ENCODE measurements at regions not wholly inside any gene's neighbourhood (a gene's known extent, or its start where the extent isn't known, plus 50 kb on each side); places are given as distances from the start of the nearest gene placed in this dataset.

DNA sequence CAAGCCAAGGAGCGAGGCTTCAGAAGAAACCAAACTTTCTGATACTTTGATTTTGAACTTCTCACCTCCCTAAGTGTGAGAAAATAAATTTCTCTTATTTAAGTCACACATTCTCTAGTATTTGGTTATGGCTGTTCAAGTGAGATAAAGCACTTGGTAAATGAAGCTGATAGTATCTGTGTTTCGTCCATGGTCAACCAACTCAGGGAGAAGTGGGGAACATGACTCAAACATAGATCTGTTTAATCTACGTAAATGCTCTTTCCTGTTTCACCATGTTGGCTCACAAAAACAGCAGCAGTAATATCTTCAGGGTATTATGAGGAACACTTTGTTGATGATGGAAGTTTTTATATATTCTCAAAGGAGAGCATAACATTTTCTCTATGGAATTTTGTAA lies 2167.2 kb upstream of the C9orf72 start:
- H3K9me2 ChIP-seq (replicated peaks; ENCODE audit: low read depth, low read length): no peaks in the 10 kb centered on the region
- H3K4me1 ChIP-seq (ENCODE audit: insufficient read depth, low read length, poor library complexity, severe bottlenecking): no peaks in the 10 kb centered on the region
- no peaks in the 10 kb centered on the region for H3K9me3 ChIP-seq (ENCODE audit: insufficient read depth, low read depth, low read length)
- no peak overlapping the region for H3K4me3 ChIP-seq (ENCODE audit: low read length, poor library complexity, severe bottlenecking)
- H3F3A ChIP-seq (ENCODE audit: low read depth): no peaks in the 10 kb centered on the region
- H4K20me1 ChIP-seq (ENCODE audit: insufficient read depth, low read length, poor library complexity, severe bottlenecking): no peaks in the 10 kb centered on the region
- no peak overlapping the region for H2AFZ ChIP-seq (ENCODE audit: low read length)
- H3K27me3 ChIP-seq (ENCODE audit: insufficient read depth, low read length, poor library complexity, severe bottlenecking): no peaks in the 10 kb centered on the region
- TF ChIP-seq EZH2phosphoT487 (IDR thresholded peaks at IDR 0.05; ENCODE audit: borderline replicate concordance): no peak
- TF ChIP-seq, protein P1, sequence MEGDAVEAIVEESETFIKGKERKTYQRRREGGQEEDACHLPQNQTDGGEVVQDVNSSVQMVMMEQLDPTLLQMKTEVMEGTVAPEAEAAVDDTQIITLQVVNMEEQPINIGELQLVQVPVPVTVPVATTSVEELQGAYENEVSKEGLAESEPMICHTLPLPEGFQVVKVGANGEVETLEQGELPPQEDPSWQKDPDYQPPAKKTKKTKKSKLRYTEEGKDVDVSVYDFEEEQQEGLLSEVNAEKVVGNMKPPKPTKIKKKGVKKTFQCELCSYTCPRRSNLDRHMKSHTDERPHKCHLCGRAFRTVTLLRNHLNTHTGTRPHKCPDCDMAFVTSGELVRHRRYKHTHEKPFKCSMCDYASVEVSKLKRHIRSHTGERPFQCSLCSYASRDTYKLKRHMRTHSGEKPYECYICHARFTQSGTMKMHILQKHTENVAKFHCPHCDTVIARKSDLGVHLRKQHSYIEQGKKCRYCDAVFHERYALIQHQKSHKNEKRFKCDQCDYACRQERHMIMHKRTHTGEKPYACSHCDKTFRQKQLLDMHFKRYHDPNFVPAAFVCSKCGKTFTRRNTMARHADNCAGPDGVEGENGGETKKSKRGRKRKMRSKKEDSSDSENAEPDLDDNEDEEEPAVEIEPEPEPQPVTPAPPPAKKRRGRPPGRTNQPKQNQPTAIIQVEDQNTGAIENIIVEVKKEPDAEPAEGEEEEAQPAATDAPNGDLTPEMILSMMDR (conservative IDR thresholded peaks at IDR 0.05; ENCODE audit: low read length): no peak
- no peaks in the 10 kb centered on the region for H3K36me3 ChIP-seq (ENCODE audit: insufficient read depth, low read length)
- no peak overlapping the region for H3K9ac ChIP-seq (ENCODE audit: low read depth, low read length, poor library complexity, severe bottlenecking)
- no peaks in the 10 kb centered on the region for H3K79me2 ChIP-seq (ENCODE audit: insufficient read depth, low read length)
- no peak overlapping the region for H3K4me2 ChIP-seq (ENCODE audit: low read depth, low read length, poor library complexity, severe bottlenecking)

DNA sequence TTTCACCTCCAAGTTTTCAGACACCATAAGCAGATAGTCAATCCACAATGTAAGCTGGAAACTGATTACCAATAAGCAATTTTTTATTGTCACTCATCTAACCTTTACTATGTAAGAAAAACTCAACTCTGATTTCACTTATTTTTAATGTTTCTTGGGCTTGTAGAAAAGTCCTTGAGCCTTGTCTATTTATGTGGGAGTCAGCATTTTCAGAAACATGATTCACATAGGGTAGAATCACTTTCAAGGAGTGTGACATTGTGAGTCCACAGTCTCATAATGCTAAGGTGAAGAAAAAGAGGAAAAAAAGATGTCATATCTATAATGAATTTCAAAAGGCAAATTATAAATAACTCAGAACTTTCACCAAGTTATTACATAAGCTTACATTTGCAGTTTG lies 2167.9 kb upstream of the C9orf72 start:
- H3K4me3 ChIP-seq (ENCODE audit: low read length, poor library complexity, severe bottlenecking): no peak overlapping the region
- H3K79me2 ChIP-seq (ENCODE audit: insufficient read depth, low read length): no peaks in the 10 kb centered on the region
- TF ChIP-seq, protein P1 (conservative IDR thresholded peaks at IDR 0.05; ENCODE audit: low read length): no peak
- TF ChIP-seq EZH2phosphoT487 (IDR thresholded peaks at IDR 0.05; ENCODE audit: borderline replicate concordance): no peak
- no peaks in the 10 kb centered on the region for H3K4me1 ChIP-seq (ENCODE audit: insufficient read depth, low read length, poor library complexity, severe bottlenecking)
- no peak overlapping the region for H2AFZ ChIP-seq (ENCODE audit: low read length)
- H3K36me3 ChIP-seq (ENCODE audit: insufficient read depth, low read length): no peaks in the 10 kb centered on the region
- H3K9ac ChIP-seq (ENCODE audit: low read depth, low read length, poor library complexity, severe bottlenecking): no peak overlapping the region
- H4K20me1 ChIP-seq (ENCODE audit: insufficient read depth, low read length, poor library complexity, severe bottlenecking): no peaks in the 10 kb centered on the region
- H3F3A ChIP-seq (ENCODE audit: low read depth): no peaks in the 10 kb centered on the region
- no peak overlapping the region for H3K4me2 ChIP-seq (ENCODE audit: low read depth, low read length, poor library complexity, severe bottlenecking)
- H3K9me2 ChIP-seq (replicated peaks; ENCODE audit: low read depth, low read length): no peaks in the 10 kb centered on the region
- no peaks in the 10 kb centered on the region for H3K9me3 ChIP-seq (ENCODE audit: insufficient read depth, low read depth, low read length)
- no peaks in the 10 kb centered on the region for H3K27me3 ChIP-seq (ENCODE audit: insufficient read depth, low read length, poor library complexity, severe bottlenecking)

DNA sequence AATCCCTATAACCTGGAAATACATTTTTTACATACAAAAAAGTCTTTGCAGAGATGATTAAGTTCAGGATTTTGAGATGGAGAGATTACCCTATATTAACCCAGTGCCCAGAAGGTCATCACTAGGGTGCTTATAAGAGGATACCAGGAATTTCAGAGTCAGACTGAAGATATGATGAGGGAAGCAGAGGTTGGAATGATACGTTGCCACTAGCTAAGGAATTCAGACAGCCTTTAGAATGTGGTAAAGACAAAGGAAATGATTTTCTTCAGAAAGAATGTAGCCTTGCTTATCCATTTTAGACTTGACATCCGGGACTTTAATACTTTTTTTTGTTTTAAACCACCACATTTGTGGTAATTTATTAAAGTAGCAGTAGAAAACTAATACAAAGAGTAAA lies 2176.8 kb upstream of the C9orf72 start:
- H3K4me3 ChIP-seq (ENCODE audit: low read length, poor library complexity, severe bottlenecking): no peak overlapping the region
- H3K36me3 ChIP-seq (ENCODE audit: insufficient read depth, low read length): no peaks in the 10 kb centered on the region
- H3K4me2 ChIP-seq (ENCODE audit: low read depth, low read length, poor library complexity, severe bottlenecking): no peak overlapping the region
- H3K9me3 ChIP-seq (ENCODE audit: insufficient read depth, low read depth, low read length): no peaks in the 10 kb centered on the region
- no peaks in the 10 kb centered on the region for H4K20me1 ChIP-seq (ENCODE audit: insufficient read depth, low read length, poor library complexity, severe bottlenecking)
- H3K4me1 ChIP-seq (ENCODE audit: insufficient read depth, low read length, poor library complexity, severe bottlenecking): no peaks in the 10 kb centered on the region
- no peaks in the 10 kb centered on the region for H3K27me3 ChIP-seq (ENCODE audit: insufficient read depth, low read length, poor library complexity, severe bottlenecking)
- H3K9ac ChIP-seq (ENCODE audit: low read depth, low read length, poor library complexity, severe bottlenecking): no peak overlapping the region
- TF ChIP-seq EZH2phosphoT487 (IDR thresholded peaks at IDR 0.05; ENCODE audit: borderline replicate concordance): no peak
- TF ChIP-seq, protein P1 (conservative IDR thresholded peaks at IDR 0.05; ENCODE audit: low read length): no peak
- H3K79me2 ChIP-seq (ENCODE audit: insufficient read depth, low read length): no peaks in the 10 kb centered on the region
- H3K9me2 ChIP-seq (replicated peaks; ENCODE audit: low read depth, low read length): no peaks in the 10 kb centered on the region
- H3F3A ChIP-seq (ENCODE audit: low read depth): no peaks in the 10 kb centered on the region
- H2AFZ ChIP-seq (ENCODE audit: low read length): no peak overlapping the region

Data from Loucy (cell line).